Stimulated activated CD4-positive, alpha-beta T cell treated with anti-CD3 and anti-CD28 coated beads, Interleukin-15, amount 100 ng/mL, for 24 hours (primary cell): ENCODE measurements at regions not wholly inside any gene's neighbourhood (a gene's known extent, or its start where the extent isn't known, plus 50 kb on each side); places are given as distances from the start of the nearest gene placed in this dataset.

Source experiments
- DNase-seq: peaks from one replicate; pipeline ENCODE4 v3.0.0-alpha.2; 2020

- no peak for DNase-seq
Observed at GRCh38 chr3:76083992-76084391, 298.6 kb upstream of the ZNF717 start.

GRCh38 chr3:76096036-76096435 is 310.7 kb upstream of the ZNF717 start:
- DNase-seq: no peak

GRCh38 chr3:76096836-76097588 is 311.7 kb upstream of the ZNF717 start:
- DNase-seq: no peak

- DNase-seq: no peak
Observed at GRCh38 chr3:76097589-76097969, 312.2 kb upstream of the ZNF717 start.

GRCh38 chr3:76099956-76100355 is 314.6 kb upstream of the ZNF717 start:
- no peak for DNase-seq

- peak; percentile 9 for DNase-seq
Observed at GRCh38 chr3:76107935-76108570, 322.7 kb upstream of the ZNF717 start.

- DNase-seq: no peak
Observed at GRCh38 chr3:76111808-76112207, 326.5 kb upstream of the ZNF717 start.

GRCh38 chr3:76122007-76122406 is 336.7 kb upstream of the ZNF717 start:
- DNase-seq: no peak

- DNase-seq: no peak
Observed at GRCh38 chr3:76129441-76129840, 344.1 kb upstream of the ZNF717 start.

GRCh38 chr3:76131396-76132153 is 346.2 kb upstream of the ZNF717 start:
- no peak for DNase-seq

- no peak for DNase-seq
Observed at GRCh38 chr3:76132154-76132470, 346.8 kb upstream of the ZNF717 start.

GRCh38 chr3:76134166-76134565 is 348.8 kb upstream of the ZNF717 start:
- DNase-seq: no peak

GRCh38 chr3:76138921-76139320 is 353.6 kb upstream of the ZNF717 start:
- no peak for DNase-seq

GRCh38 chr3:76147846-76148245 is 362.5 kb upstream of the ZNF717 start:
- no peak for DNase-seq

- no peak for DNase-seq
Observed at GRCh38 chr3:76152028-76152427, 366.7 kb upstream of the ZNF717 start.

GRCh38 chr3:76161856-76162255 is 376.5 kb upstream of the ZNF717 start:
- no peak for DNase-seq

GRCh38 chr3:76171647-76172046 is 386.3 kb upstream of the ZNF717 start:
- no peak for DNase-seq

- no peak for DNase-seq
Observed at GRCh38 chr3:76177610-76178009, 392.3 kb upstream of the ZNF717 start.

- DNase-seq: no peak
Observed at GRCh38 chr3:76178412-76178811, 393.1 kb upstream of the ZNF717 start.

- no peak for DNase-seq
Observed at GRCh38 chr3:76181213-76181612, 395.9 kb upstream of the ZNF717 start.

- DNase-seq: no peak
Observed at GRCh38 chr3:76198086-76198485, 412.7 kb upstream of the ZNF717 start.

GRCh38 chr3:76199382-76199781 is 414.0 kb upstream of the ZNF717 start:
- DNase-seq: no peak

- DNase-seq: no peak
Observed at GRCh38 chr3:76203578-76203977, 418.2 kb upstream of the ZNF717 start.

- no peak for DNase-seq
Observed at GRCh38 chr3:76206346-76206745, 421.0 kb upstream of the ZNF717 start.
